Osteoblast (primary cell): ENCODE measurements at regions not wholly inside any gene's neighbourhood (a gene's known extent, or its start where the extent isn't known, plus 50 kb on each side); places are given as distances from the start of the nearest gene placed in this dataset.

Source experiments
- DNase-seq: peaks from one replicate; pipeline ENCODE4 v3.0.0; 2011; ENCODE audit warnings: low spot score, mixed read lengths; ENCODE audit not compliant: insufficient read length; ENCODE audit errors: missing footprints
- H2AFZ ChIP-seq: 2 replicates; pipeline ENCODE4 v1.6.0; 2011; ENCODE audit warnings: mild to moderate bottlenecking, low read length
- H3K27ac ChIP-seq: 2 replicates; pipeline ENCODE4 v1.5.1; 2011; ENCODE audit warnings: mild to moderate bottlenecking, low read depth, low read length, moderate library complexity
- H3K27me3 ChIP-seq: 2 replicates; pipeline ENCODE4 v1.6.0; 2012; ENCODE audit warnings: mild to moderate bottlenecking, control low read depth, inconsistent platforms, low read length, moderate library complexity; ENCODE audit not compliant: insufficient read depth
- H3K36me3 ChIP-seq: 2 replicates; pipeline ENCODE4 v1.5.1; 2011; ENCODE audit warnings: mild to moderate bottlenecking, low read length, control low read depth, moderate library complexity; ENCODE audit not compliant: insufficient read depth
- H3K4me1 ChIP-seq: 2 replicates; pipeline ENCODE4 v1.5.1; 2011; ENCODE audit warnings: mild to moderate bottlenecking, low read length, control low read depth, moderate library complexity; ENCODE audit not compliant: insufficient read depth
- H3K4me2 ChIP-seq: 2 replicates; pipeline ENCODE4 v1.6.0; 2011; ENCODE audit warnings: mild to moderate bottlenecking, low read length; ENCODE audit not compliant: insufficient read depth
- H3K4me3 ChIP-seq: fragments of 200-600 bp; sonication (generic); 3 replicates; pipeline ENCODE4 v1.5.1; 2012; ENCODE audit warnings: mild to moderate bottlenecking, low read length, inconsistent platforms; ENCODE audit not compliant: insufficient read depth
- H3K79me2 ChIP-seq: 2 replicates; pipeline ENCODE4 v1.6.0; 2012; ENCODE audit warnings: mild to moderate bottlenecking, low read length, control low read depth, inconsistent platforms; ENCODE audit not compliant: insufficient read depth
- H3K9me3 ChIP-seq: 2 replicates; pipeline ENCODE4 v1.5.1; 2011; ENCODE audit warnings: low read depth, low read length, control low read depth
- H4K20me1 ChIP-seq: 2 replicates; pipeline ENCODE4 v1.6.0; 2012; ENCODE audit warnings: mild to moderate bottlenecking, low read length, control low read depth; ENCODE audit not compliant: insufficient read depth
- CTCF ChIP-seq: IDR thresholded peaks from 2 replicates; pipeline ENCODE4 v1.5.1; 2011; ENCODE audit warnings: mild to moderate bottlenecking, low read depth, low read length, moderate library complexity; ENCODE audit errors: extremely low read depth

GRCh38 chr9:108376140-108376539 lies 479.6 kb downstream of the ACTL7B start:
- no peaks in the 10 kb centered on the region for H3K79me2 ChIP-seq
- no peak for TF ChIP-seq CTCF
- H3K27me3 ChIP-seq, result no peaks in the 10 kb centered on the region
- no peak overlapping the region for H3K4me2 ChIP-seq
- H3K4me3 ChIP-seq, result no peak overlapping the region
- no peaks in the 10 kb centered on the region for H4K20me1 ChIP-seq
- no peaks in the 10 kb centered on the region for H3K4me1 ChIP-seq
- H3K9me3 ChIP-seq, result no peaks in the 10 kb centered on the region
- H3K36me3 ChIP-seq, result no peaks in the 10 kb centered on the region
- no peak for DNase-seq
- H3K27ac ChIP-seq, result no peak overlapping the region
- no peak overlapping the region for H2AFZ ChIP-seq

DNA sequence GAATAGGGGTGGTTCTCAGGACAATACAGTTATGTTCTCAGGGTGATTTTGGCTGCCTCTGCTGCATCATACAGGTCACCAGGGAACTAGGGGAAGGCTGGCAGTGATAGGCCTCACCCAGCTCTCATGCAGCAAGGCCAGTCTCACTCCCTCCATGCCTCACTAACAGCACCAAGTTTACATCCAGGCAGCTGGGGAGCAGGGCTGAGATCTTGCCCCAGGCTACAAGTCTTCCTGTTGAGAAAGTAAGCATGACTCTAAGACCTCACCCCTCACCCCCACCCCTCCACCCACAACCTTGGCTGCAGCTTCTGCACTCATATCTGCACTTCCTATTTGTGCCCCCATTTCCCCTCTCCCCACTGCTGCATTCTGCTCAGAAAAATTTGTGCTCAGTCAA lies 481.2 kb downstream of the ACTL7B start:
- Histone ChIP-seq H4K20me1 (no peaks in the 10 kb centered on the region), H3K4me2 (no peak overlapping the region)

GRCh38 chr9:108367188-108367587 lies 488.6 kb downstream of the ACTL7B start:
- Histone ChIP-seq H3K27me3 (no peaks in the 10 kb centered on the region), H4K20me1 (no peaks in the 10 kb centered on the region), H3K4me1 (no peaks in the 10 kb centered on the region), H3K27ac (no peak overlapping the region), H2AFZ (no peak overlapping the region), H3K4me2 (no peak overlapping the region), H3K79me2 (no peaks in the 10 kb centered on the region), H3K9me3 (no peaks in the 10 kb centered on the region), H3K36me3 (no peaks in the 10 kb centered on the region), H3K4me3 (no peak overlapping the region)
- TF ChIP-seq CTCF, result no peak
- DNase-seq, result no peak

More for the DNA sequence above, 481.2 kb downstream of the ACTL7B start:
- no peak for TF ChIP-seq CTCF
- Histone ChIP-seq H3K79me2 (no peaks in the 10 kb centered on the region), H3K9me3 (no peaks in the 10 kb centered on the region), H3K4me3 (no peak overlapping the region), H3K36me3 (no peaks in the 10 kb centered on the region), H3K4me1 (no peaks in the 10 kb centered on the region), H3K27ac (no peak overlapping the region), H3K27me3 (no peaks in the 10 kb centered on the region), H2AFZ (no peak overlapping the region)
- no peak for DNase-seq

- Histone ChIP-seq H3K79me2 (no peaks in the 10 kb centered on the region), H3K4me3 (no peak overlapping the region), H2AFZ (no peak overlapping the region), H3K4me1 (no peaks in the 10 kb centered on the region), H4K20me1 (no peaks in the 10 kb centered on the region), H3K9me3 (no peaks in the 10 kb centered on the region), H3K27me3 (no peaks in the 10 kb centered on the region), H3K4me2 (no peak overlapping the region), H3K27ac (no peak overlapping the region), H3K36me3 (no peaks in the 10 kb centered on the region)
- TF ChIP-seq CTCF, result no peak
- no peak for DNase-seq
Measured at GRCh38 chr9:108363311-108363710, 492.5 kb downstream of the ACTL7B start.
